ENCODE measurements at regions not wholly inside any gene's neighbourhood (a gene's known extent, or its start where the extent isn't known, plus 50 kb on each side); places are given as distances from the start of the nearest gene placed in this dataset.

DNA sequence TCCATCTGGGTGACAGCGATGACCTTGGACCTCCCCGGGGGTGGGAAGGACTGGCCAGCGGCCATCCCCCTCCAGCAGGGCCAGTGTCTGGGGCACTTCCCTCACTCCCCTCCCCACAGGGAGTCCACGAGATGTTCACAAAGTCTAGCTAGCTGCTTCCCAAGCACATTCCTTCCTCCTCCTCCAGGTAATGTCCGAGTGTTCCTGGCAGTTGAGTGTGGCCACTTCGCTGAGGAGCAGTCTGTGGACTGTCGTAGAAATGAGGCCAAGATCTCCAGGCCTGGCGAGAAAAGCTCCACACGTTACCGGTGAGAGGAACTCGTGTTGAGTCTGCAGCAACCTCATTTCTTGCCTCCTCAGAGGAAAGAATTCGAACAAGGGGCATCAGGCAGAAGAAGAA, 425.5 kb downstream of the BRD1 start:
- TF ChIP-seq GATA3 (IDR thresholded peaks at IDR 0.05; ENCODE audit: low read depth, low read length) = no peak
- TF ChIP-seq GATA2 (IDR thresholded peaks at IDR 0.05; ENCODE audit: low read depth, low read length) = no peak

DNA sequence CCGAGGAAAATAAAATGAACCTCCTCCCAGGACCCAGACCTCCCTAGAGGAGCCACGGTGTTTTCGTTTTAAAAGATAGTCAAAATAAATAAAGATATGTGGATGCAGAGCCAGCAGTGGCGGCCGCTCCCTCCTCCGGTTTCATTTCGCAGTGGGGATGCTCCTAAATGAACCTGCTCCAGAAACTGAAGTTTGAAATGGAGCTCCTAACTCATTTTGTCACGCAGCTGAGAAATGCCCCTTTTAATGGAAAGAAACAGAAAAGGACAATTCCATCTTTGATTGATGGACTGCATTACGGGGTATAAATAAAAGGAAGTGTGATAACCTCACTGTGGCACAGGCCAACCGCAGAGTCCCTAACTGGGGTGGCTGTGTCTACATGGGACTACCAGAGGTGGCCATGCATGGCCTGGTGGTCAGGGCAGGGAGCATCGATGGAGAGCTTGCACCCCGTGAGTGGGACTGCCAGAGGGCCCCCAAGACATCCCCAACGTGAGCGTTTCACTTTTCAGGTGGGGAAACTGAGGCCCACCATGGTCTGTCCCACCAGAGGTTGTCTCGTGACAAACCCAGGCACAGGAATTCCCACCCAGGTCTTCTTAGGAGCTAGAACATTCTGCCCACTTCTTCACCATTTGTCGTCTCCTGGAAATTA, 426.6 kb downstream of the BRD1 start:
- TF ChIP-seq GATA2 (IDR thresholded peaks at IDR 0.05; ENCODE audit: low read depth, low read length) = no peak
- TF ChIP-seq GATA3 (IDR thresholded peaks at IDR 0.05; ENCODE audit: low read depth, low read length) = no peak

DNA sequence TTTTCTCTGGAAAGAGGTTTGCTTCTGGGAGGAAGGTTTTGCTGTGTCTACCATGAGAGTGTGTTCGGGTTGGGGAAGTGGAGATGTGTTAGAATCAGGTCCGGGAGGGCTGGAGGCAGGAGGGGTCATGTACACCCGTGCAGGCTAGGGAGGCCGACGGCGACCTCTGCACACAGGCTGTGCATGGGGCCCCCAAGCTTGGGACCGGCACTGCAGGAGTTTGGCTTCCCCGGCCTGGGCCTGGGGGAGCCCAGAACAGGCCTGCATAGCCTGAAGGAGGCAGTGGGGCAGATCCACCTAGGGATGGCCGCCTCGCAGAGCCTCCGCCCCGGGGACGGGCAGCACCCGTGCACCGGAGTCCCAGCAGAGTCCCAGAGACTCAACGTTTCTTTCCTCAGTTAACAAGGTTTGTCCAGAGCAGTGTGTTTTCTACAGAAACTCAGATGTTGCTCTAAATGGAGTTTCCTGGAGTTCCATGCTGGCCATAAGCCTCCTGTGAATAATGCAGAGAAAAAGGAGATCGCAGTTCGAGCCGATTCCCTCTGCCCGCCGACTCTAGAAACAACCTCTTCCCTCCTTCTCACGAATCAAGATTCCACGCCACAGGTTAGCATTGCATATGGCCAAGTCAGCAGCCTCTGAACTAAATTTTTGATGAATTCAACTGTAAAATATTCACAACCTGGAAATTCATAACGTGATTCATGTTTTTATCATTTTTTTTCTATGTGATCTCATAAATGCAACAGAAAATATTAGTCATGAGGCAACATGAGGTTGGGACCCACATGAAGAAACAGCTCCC, 427.3 kb downstream of the BRD1 start:
- TF ChIP-seq GATA3 (IDR thresholded peaks at IDR 0.05; ENCODE audit: low read depth, low read length) (no peak), GATA2 (IDR thresholded peaks at IDR 0.05; ENCODE audit: low read depth, low read length) (no peak)

DNA sequence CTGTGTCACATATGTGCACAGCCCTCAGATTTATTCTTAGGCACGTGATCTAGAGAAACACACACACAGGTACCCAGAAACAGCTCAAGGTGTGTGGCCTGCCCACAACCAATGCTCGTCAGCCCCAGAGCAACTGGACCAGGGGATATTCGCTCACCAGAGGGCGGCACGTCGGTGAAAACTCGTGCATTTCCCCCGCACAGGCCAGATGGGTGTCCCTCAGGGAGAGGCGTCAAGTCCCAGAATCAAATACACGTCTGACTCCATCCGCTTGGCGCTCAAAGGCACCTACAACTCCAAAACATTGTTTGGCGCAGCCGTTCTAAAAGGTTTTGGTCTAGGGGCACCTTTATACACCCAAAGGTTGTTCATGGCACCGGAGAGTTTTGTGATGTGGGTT, 429.0 kb downstream of the BRD1 start:
- no peak for TF ChIP-seq GATA3 (IDR thresholded peaks at IDR 0.05; ENCODE audit: low read depth, low read length)

DNA sequence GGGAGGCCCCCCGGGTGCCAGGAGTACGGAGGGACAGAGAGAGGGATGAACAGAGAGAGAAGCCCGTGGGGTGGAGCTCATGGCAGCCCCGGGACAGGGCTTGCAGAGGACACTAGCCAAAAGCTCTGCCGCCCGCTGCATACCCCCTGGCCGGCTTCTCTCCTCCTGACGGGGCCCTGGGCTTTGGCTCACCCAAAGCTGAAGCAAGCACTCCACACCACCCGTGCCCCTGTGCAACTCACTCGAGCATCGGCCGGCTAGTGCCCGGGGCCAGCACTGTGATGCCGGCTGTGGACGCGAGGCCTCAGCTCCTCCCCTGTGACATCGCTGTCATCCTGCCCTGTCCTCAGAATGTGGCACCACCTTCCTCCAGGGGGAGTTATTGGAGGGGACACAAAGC, 429.6 kb downstream of the BRD1 start:
- TF ChIP-seq GATA3 (IDR thresholded peaks at IDR 0.05; ENCODE audit: low read depth, low read length) (no peak), GATA2 (IDR thresholded peaks at IDR 0.05; ENCODE audit: low read depth, low read length) (no peak)

DNA sequence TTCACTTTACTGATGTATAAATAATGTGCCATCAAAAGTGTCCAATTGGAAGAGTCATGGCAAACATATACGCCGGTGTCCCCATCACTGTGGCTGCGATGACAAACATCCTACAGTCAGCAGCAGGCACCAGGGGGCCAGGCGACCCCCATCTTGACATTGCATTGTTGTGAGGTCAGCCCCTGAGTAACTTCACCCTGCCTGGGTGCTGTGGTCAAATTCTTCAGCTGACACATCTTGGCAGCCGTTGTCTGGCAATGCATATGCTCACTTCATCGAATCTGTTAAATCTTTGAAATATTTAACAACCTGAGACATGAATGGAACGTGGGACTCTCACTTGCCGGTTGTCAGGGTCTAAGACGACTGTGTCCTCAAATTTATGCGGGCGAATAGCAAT, 430.9 kb downstream of the BRD1 start:
- TF ChIP-seq GATA2 (IDR thresholded peaks at IDR 0.05; ENCODE audit: low read depth, low read length) (no peak), GATA3 (IDR thresholded peaks at IDR 0.05; ENCODE audit: low read depth, low read length) (no peak)

DNA sequence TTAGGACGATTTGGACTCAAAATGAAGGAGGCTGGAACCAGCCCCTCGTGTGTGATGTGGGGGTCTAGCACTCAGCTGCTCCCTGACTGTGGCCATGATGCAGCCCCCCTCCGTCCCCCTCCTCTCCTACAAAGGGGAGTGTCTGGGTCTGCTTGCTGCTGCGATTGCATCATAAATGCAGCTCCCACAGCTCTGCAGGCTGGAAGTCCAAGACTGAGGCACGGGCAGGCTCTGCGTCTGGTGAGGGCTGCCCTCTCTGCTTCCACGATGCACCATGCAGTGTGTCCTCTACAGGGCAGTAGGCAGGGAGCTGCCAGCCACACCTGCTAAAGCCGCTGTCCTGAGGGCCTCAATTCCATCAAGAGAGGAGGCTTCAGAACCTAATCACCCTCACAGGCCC, 432.1 kb downstream of the BRD1 start:
- no peak for TF ChIP-seq GATA2 (IDR thresholded peaks at IDR 0.05; ENCODE audit: low read depth, low read length)
- TF ChIP-seq GATA3 (IDR thresholded peaks at IDR 0.05; ENCODE audit: low read depth, low read length) = no peak

DNA sequence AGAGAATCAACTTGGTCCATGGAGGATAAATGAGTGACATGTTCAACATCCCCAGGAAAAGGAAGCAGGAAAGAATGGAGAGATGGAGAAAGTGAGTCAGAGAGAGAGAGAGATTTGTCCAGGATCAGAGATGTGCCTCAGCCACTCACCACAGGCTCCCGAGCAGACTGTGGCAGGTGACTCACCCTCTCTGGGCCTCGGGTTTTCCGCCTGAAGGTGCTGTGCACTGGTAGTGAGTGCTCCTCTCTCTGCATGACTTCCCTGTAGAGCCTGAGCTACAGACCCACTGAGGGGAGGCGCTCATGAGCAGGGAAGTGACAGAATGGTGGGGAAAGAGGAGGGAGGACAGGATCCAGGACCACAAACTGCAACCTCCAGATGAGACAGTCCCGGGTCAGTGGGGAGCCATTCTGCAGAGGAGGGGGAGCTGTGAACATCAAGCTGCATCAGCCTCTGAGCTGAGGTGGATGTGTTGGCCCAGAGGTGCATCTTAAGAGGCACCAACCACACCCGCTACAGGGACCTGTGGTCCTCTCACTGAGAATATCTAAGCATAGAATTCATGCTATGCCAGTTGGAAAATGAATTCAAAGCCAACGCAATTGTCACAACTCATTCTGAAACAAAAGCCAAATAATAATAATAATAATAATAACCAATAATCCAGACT, 433.4 kb downstream of the BRD1 start:
- TF ChIP-seq GATA3 (IDR thresholded peaks at IDR 0.05; ENCODE audit: low read depth, low read length) (no peak), GATA2 (IDR thresholded peaks at IDR 0.05; ENCODE audit: low read depth, low read length) (no peak)

DNA sequence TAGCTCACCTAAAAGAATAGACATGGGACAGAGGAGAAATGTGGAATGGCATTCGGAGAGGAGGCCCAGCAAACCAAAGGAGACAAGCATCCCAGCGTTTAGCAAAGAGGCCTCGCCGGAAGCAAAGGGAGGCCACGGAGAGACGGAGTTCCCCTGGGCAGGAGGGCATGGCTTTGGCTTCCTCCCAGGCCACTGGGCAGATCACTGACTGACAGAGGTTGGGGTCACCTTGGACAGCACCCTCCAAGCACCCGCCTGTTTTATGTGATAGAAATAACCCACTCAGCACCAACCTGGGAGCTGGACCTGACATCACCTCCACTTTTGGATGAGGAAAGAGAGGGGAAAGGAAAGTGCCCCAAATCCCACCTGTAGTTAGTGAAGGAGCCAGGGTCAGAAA, 434.1 kb downstream of the BRD1 start:
- TF ChIP-seq GATA3 (IDR thresholded peaks at IDR 0.05; ENCODE audit: low read depth, low read length) = no peak

DNA sequence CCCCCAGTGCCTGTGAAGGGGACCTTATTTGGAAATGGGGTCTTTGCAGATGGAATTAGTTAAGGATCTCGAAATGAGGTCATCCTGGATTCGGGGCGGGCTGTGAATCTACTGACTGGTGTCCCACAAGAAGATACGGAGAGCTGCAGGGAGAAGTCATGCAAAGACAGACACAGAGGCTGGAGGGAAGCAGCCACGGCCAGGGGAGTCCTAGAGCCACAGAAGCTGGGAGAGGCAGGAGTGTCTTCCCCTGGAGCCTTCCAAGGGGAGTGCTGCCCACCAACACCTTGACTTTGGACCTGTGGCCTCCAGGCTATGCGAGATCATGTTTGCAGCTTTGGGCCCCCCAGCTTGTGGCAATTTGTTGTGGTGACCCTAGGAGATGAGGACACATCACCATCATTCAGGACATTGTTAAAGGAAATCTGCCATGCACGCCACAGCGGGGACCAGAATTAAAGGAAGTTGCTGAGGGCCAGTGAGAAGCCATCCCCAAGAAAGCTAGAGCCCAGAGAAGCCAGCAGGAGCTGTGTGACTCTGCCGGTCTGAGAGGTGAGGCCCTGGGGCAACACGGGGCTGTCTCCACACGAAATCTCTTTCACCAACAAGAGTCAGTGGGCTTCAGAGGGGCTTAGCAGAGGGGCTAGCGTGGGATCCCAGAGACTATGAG, 434.7 kb downstream of the BRD1 start:
- TF ChIP-seq GATA3 (IDR thresholded peaks at IDR 0.05; ENCODE audit: low read depth, low read length) (no peak), GATA2 (IDR thresholded peaks at IDR 0.05; ENCODE audit: low read depth, low read length) (no peak)

DNA sequence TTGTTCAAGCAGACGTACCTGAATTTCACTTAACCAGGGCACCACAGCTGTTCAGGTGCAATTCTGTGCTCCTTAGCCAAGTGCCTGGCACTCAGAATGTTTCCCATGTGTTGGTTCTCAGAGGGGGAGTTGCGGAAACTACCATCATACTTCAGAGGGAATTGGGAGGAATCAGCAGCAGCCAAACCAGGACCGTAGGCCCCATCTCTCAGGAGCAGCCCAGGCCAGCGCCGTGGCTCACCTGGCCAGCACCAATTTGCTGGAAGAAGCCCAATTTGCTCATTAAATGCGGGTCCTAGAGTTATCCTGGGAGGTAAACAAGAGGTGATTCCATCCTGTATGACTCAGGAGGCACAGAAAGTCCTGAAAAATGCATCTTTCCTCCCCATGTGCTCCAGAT, 435.4 kb downstream of the BRD1 start:
- TF ChIP-seq GATA2 (IDR thresholded peaks at IDR 0.05; ENCODE audit: low read depth, low read length) (no peak), GATA3 (IDR thresholded peaks at IDR 0.05; ENCODE audit: low read depth, low read length) (no peak)

DNA sequence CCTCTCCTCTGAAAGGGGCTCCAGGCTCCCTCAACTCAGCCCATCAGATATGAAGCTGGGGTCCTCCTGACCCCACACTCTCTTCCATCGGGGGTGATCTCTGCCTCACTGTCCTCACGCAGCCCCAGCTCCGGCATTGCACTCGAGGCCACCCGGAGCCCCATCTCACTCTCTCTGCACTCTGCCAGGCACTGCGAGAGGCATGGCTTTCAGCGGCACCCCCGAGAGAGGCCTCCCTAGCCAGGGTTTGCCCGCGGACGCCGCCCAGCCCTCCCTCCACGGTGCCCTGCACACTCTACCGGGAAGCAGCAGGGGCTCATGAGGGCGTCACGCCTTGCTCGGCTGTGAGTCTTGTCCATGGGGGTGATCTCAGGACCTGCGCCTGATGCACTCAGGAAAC, 436.2 kb downstream of the BRD1 start:
- TF ChIP-seq GATA3 (IDR thresholded peaks at IDR 0.05; ENCODE audit: low read depth, low read length) = no peak
- no peak for TF ChIP-seq GATA2 (IDR thresholded peaks at IDR 0.05; ENCODE audit: low read depth, low read length)

DNA sequence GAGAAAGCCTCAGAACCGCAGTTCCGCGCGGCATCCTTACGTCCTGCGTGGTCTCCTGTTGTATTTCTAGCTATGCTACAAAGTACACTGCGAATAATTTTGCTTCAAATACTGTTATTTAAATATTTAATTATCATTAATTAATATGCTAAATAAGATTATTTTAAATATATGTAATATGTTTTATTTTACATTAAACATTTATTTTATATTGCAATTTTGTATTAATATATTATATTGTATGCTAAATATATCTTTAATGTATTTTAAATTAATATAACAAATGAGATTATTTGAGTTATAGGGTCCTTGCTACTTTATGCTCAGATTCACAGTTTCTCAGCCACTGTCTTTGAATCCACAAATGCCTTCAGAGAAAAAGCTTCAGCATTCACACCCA, 436.7 kb downstream of the BRD1 start:
- TF ChIP-seq GATA2 (IDR thresholded peaks at IDR 0.05; ENCODE audit: low read depth, low read length) (no peak), GATA3 (IDR thresholded peaks at IDR 0.05; ENCODE audit: low read depth, low read length) (no peak)

DNA sequence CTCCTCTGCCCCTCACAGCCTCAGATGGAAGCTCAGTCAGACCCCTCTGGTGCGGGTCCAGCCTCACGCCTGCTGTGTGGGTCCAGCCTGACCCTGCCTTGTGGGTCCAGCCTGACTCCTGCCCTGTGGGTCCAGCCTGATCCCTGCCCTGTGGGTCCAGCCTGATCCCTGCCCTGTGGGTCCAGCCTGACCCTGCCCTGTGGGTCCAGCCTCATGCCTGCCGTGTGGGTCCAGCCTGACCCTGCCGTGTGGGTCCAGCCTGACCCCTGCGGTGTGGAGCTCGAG, 445.3 kb downstream of the BRD1 start:
- TF ChIP-seq GATA3 (IDR thresholded peaks at IDR 0.05; ENCODE audit: low read depth, low read length) (no peak), GATA2 (IDR thresholded peaks at IDR 0.05; ENCODE audit: low read depth, low read length) (no peak)
